ENCODE measurements at regions not wholly inside any gene's neighbourhood (a gene's known extent, or its start where the extent isn't known, plus 50 kb on each side); places are given as distances from the start of the nearest gene placed in this dataset.
"Not testable (repeated sequence)": the region's sequence is repeated elsewhere in the genome, so short reads cannot be mapped to it uniquely, and the experiment has no call there.

GRCh38 chr9:106492126-106492525, 370.8 kb upstream of the ZNF462 start:
- TF ChIP-seq CTCF (IDR thresholded peaks at IDR 0.05); ZFX (IDR thresholded peaks at IDR 0.05; ENCODE audit: borderline replicate concordance): not testable (repeated sequence)

All from 22Rv1 (cell line).